Left cardiac atrium (tissue), 4 donors: ENCODE measurements at regions not wholly inside any gene's neighbourhood (a gene's known extent, or its start where the extent isn't known, plus 50 kb on each side); places are given as distances from the start of the nearest gene placed in this dataset.

ENCODE experiments used
- ATAC-seq, 2 donors: fragments of 200-7000 bp; cut with Tn5 transposase; one replicate each; pipeline ENCODE4 v1.9.1; 2020; ENCODE audit warnings: mild to moderate bottlenecking in 2 of 2, moderate library complexity in 2 of 2
- DNase-seq: peaks from one replicate; pipeline ENCODE4 v3.0.0-alpha.2; 2020
- intact Hi-C, 2 donors: fragments of 100-400 bp; cut with DNase I; formaldehyde crosslinking; loops; one replicate each; pipeline versions ENCODE4 v1.14.1 to v1.15.1; 2022 to 2023
- donor health status: DM: no; HTN: yes; CAD: no.
- donor health status: DM: no; HTN: yes; CAD: no; lungs with severe emphysema.
- donor health status: DM: yes; HTN: yes; CAD: no.
- donor health status: Dilated cardiomyopathy.

DNA sequence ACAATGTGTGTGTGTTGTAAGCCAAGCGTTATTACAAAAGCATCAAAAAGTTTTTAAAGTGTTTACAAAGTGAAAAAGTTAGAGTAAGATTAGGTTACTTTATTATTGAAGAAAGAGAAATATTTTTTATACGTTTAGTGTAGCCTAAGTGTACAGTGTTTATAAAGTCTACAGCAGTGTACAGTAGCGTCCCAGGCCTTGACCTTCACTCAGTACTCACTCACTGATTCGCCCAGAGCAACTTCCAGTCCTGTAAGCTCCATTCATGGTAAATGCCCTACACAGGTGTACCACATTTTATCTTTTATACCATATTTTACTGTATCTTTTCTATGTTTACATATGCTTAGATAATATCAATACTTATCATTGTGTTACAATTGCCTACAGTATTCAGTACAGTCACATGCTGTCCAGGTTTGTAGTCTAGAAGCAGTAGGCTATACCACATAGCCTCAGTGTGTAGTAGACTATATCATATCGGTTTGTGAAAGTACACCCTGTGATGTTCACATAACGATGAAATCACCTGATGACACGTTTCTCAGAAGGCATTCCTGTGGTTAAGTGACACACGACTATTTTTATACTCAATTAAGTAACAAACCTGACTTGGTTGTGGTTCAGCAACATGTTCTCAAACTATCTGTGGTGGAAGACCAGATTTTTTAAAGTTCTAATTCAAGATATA lies 152.0 kb upstream of the EDNRA start:
- ATAC-seq = peak in 1 of 2 donors; percentile 41
- intact Hi-C loops = loop anchor here in 1 of 2 donors (5.0 kb wide), 2 partner anchors 153 to 157 kb away; partner anchors contain the start of gene EDNRA

DNA sequence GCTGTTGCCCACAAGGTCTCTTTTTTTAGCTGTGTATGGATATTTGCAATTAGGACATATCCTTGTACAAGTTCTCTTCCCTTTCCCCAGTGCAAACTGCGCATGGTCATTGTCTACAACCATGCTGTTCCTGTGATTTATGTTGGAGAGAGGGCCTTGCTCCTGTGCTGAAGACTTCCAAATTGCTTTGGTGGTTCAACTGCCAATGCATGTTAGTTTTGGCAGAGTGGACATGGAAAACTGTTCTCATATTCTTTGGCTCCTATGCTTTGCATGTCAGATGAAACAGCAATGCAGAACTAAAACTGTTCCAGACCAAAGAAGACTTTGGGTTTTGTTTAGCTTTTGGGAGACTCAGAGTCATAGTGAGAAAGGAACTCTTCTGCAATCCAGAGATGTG lies 148.8 kb upstream of the EDNRA start:
- DNase-seq = no peak
- ATAC-seq = peak in 1 of 2 donors; percentile 32
- intact Hi-C loops = no loop called here

More for the DNA sequence above, 152.0 kb upstream of the EDNRA start:
- no peak for DNase-seq

DNA sequence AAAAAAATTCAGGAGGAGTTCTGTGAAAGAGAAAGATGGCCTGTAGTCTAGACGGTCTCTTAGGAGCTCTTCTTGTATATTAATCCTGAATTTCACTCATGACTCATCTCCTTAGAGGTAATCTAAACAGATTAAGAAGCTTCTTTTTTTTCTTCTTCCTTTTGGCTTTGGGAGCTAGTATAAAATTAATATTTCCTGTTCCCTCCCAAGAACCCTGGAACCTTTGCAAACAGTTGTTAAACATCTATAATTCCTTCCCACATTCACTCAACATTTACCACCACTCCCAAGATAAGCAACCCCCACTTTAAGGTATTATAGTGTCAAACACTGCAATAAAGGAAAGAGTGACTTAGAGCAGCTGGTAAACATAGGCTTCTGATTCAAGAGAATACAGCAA lies 146.4 kb upstream of the EDNRA start:
- ATAC-seq = peak in 1 of 2 donors; percentile 86
- DNase-seq = no peak
- intact Hi-C loops = no loop called here

DNA sequence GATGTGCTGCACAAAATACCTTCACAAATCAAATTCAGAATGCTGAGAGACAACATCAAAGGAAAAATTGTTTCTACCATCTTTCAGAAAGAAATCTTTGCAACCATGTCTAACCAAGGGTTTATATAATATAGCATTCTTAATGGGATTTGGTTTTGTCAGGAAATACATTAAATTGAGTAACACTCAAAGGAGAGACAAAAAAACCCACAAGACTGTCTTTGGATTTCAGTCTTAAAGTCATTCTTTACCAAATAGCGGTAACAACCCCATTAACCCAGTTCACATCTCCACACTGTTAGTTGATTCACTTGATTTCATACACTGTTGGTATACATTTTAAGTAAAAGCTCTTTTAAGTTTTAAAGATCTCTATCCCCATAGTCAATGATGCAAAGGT lies 145.7 kb upstream of the EDNRA start:
- DNase-seq (no peak), ATAC-seq (no peak)
- intact Hi-C loops = no loop called here

DNA sequence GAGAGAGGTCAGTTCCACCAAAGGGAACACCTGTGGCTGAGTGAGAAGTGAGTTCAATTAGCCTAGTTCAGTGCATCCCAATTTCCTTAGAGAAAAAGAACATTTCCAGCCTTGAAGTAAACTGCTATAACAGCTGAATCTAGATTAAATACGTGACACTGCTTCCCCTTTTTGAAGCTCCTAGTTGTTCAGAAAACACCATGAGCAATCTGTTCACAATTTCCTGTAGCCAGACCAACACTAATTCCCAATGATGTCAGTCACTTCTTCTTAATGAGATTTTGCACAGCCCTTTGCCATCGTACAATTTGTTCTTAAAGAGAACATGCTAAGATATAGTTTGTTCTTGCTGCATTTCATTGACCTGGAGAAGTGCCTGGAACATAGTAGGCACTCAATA lies 144.6 kb upstream of the EDNRA start:
- ATAC-seq (no peak), DNase-seq (no peak)
- intact Hi-C loops = no loop called here

- intact Hi-C loops = no loop called here
- no peak for ATAC-seq
- DNase-seq = no peak
Measured at GRCh38 chr4:147339100-147339499, 141.8 kb upstream of the EDNRA start.

- DNase-seq (no peak), ATAC-seq (peak in 1 of 2 donors; percentile 81)
Measured at GRCh38 chr4:147340111-147340510, 140.8 kb upstream of the EDNRA start.

GRCh38 chr4:147340591-147341120 lies 140.2 kb upstream of the EDNRA start:
- ATAC-seq (peak in 1 of 2 donors; percentile 70), DNase-seq (no peak)
- intact Hi-C loops = no loop called here

More at GRCh38 chr4:147340111-147340510, 140.8 kb upstream of the EDNRA start:
- intact Hi-C loops = no loop called here

DNA sequence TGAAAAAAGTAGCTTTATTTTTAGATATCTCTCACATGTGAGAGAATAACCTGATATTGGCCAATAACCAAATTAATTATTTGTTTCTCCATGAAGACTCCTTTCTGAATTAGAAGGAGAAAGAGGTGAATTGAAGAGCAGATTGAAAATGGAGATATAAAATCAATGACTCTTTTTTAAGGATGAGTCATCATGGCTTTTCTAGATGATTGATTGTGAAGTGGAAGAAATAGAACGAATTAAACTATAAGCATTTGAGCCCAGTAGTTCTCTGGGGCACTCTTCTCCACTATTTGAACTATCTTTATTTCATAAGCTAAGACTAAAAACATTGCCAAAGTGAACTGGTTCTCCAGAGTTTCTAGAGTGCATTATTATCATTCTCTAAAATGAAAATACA lies 137.2 kb upstream of the EDNRA start:
- DNase-seq (no peak), ATAC-seq (no peak)
- intact Hi-C loops = no loop called here

DNA sequence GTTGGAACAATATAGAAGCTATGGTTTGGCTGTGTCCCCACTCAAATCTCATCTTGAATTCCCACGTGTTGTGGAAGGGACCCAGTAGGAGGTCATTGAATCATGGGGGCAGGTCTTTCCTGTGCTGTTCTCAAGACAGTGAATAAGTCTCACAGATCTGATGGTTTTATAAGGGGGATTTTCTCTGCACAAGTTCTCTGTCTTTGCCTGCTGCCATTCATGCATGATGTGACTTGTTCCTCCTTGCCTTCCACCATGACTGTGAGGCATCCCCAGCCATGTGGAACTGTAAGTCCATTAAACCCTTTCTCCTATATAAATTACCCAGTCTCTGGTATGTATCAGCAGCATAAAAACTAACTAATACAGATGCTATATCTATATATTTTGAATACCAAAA lies 135.2 kb upstream of the EDNRA start:
- DNase-seq = no peak
- intact Hi-C loops = no loop called here

DNA sequence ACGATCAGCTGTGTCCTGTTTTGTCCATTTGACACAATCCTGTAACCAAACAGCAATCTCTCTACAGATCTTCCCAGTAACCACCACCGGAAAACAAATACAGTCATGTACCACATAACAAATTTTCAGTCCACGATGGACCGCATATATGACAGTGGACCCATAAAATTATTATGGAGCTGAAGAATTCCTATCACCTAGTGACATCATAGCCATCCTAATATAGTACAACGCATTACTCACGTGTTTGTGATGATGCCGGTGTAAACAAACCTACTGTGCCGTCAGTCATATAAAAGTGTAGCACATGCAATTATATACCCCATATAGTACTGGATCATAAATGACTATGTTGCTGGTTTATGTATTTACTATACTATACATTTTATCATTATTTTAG lies 133.7 kb upstream of the EDNRA start:
- intact Hi-C loops = no loop called here
- DNase-seq (no peak), ATAC-seq (no peak)

More for the DNA sequence above, 135.2 kb upstream of the EDNRA start:
- no peak for ATAC-seq

- no peak for ATAC-seq
- no peak for DNase-seq
- intact Hi-C loops = no loop called here
Measured at GRCh38 chr4:147349193-147349592, 131.7 kb upstream of the EDNRA start.

GRCh38 chr4:147351083-147351787 lies 129.7 kb upstream of the EDNRA start:
- intact Hi-C loops = no loop called here
- DNase-seq (no peak), ATAC-seq (no peak)

- intact Hi-C loops = no loop called here
- DNase-seq = no peak
- ATAC-seq = peak in 1 of 2 donors; percentile 71
Measured at GRCh38 chr4:147354237-147354636, 126.7 kb upstream of the EDNRA start.

DNA sequence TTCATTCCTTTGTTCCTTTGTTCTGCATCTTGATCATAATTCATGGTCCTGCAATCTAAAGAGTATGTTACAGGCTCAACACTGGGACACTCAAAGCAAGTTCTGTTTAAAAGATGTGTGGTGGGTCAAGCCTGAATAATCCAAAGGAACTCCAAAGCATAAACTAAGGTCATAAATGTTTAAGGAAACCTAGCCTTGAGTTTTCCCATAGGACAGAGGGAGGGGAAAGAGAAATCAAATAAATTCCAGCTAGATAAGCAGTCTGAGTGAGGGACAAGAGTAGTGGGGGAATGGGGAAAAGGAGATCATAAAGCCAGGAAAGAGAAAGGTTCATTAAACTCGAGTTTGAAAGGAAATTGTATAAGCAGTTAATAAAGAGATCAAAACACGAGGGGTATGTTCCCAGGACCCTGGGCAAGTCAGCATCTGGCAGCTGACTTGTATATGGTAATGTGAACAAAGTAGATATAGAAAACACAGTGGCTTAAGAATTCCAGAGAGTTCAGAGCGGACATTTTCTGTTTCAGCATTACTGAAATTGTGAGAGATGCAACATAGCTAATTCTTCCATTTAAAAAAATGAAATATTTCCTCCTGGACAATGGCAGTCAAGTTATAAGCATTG lies 125.8 kb upstream of the EDNRA start:
- intact Hi-C loops = no loop called here
- no peak for DNase-seq
- ATAC-seq = no peak

DNA sequence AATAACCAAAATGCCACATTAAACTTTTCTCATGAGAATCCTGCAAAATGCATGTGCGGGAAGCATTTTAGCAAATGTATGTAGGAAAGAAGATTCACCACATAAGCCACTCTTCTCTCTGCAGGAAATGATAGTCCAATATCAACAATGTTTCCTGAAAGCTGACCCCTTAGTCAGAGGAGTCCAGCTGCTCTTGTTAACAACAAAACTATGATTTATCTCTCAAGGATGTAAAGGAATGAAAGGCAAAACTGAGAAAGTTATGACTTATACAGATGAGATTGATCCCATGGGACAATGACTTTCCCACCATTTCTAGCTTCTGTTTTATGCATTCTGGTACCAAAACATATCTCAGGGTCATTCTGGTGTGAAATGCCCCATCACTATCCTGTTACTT lies 125.0 kb upstream of the EDNRA start:
- intact Hi-C loops = no loop called here
- DNase-seq = no peak
- ATAC-seq = peak in 1 of 2 donors; percentile 26

GRCh38 chr4:147360301-147360700 lies 120.6 kb upstream of the EDNRA start:
- ATAC-seq (peak; percentile 47 to 51), DNase-seq (no peak)
- intact Hi-C loops = loop anchor here in 1 of 2 donors (10.0 kb wide), 1 partner anchor 124 kb away; the partner anchor contains the start of gene EDNRA

- ATAC-seq (peak; percentile 73 to 93), DNase-seq (peak; percentile 21)
- intact Hi-C loops = loop anchor here in 1 of 2 donors (10.0 kb wide), 1 partner anchor 123 kb away; the partner anchor contains the start of gene EDNRA
Measured at GRCh38 chr4:147361726-147362125, 119.2 kb upstream of the EDNRA start.

GRCh38 chr4:147362938-147363337 lies 118.0 kb upstream of the EDNRA start:
- intact Hi-C loops = loop anchor here in 1 of 2 donors (10.0 kb wide), 1 partner anchor 122 kb away; the partner anchor contains the start of gene EDNRA
- DNase-seq = peak; percentile 79
- ATAC-seq = peak; percentile 64 to 78

- DNase-seq = no peak
- intact Hi-C loops = loop anchor here in 1 of 2 donors (10.0 kb wide), 1 partner anchor 121 kb away; the partner anchor contains the start of gene EDNRA
- ATAC-seq = no peak
Measured at GRCh38 chr4:147363514-147363913, 117.4 kb upstream of the EDNRA start.
